Mesenchymal stem cell (in vitro differentiated cells and primary cell): ENCODE measurements at regions not wholly inside any gene's neighbourhood (a gene's known extent, or its start where the extent isn't known, plus 50 kb on each side); places are given as distances from the start of the nearest gene placed in this dataset.
A peak's percentile ranks its signal among the peaks of the same experiment; 100 is the strongest.

Experiments
- DNase-seq: peaks from one replicate; pipeline ENCODE4 v3.0.0-alpha.2; 2013
- H2AFZ ChIP-seq: one replicate; pipeline ENCODE4 v1.6.1; 2013; ENCODE audit warnings: low read depth, mild to moderate bottlenecking, control low read depth, inconsistent platforms, low read length, moderate library complexity
- H2AK5ac ChIP-seq: 2 replicates; pipeline ENCODE4 v1.6.1; 2013; ENCODE audit warnings: low read length, moderate library complexity, mild to moderate bottlenecking, inconsistent platforms; ENCODE audit not compliant: severe bottlenecking
- H2BK120ac ChIP-seq: one replicate; pipeline ENCODE4 v1.6.1; 2013; ENCODE audit warnings: low read depth, mild to moderate bottlenecking, inconsistent platforms, low read length, moderate library complexity
- H2BK12ac ChIP-seq, 2 experiments: one replicate each; pipeline ENCODE4 v1.6.1; 2013; ENCODE audit warnings: inconsistent platforms in 2 of 2, low read length in 2 of 2, mild to moderate bottlenecking in 2 of 2, moderate library complexity in 2 of 2, control low read depth in 1 of 2
- H2BK15ac ChIP-seq: one replicate; pipeline ENCODE4 v1.6.1; 2013; ENCODE audit warnings: mild to moderate bottlenecking, low read depth, inconsistent platforms; ENCODE audit not compliant: poor library complexity, severe bottlenecking
- H2BK5ac ChIP-seq: 2 replicates; pipeline ENCODE4 v1.6.1; 2013; ENCODE audit warnings: low read depth, mild to moderate bottlenecking, low read length, control low read depth, inconsistent platforms; ENCODE audit not compliant: poor library complexity, severe bottlenecking
- H3K14ac ChIP-seq, 2 experiments: one replicate each; pipeline ENCODE4 v1.6.1; 2013; ENCODE audit warnings: inconsistent platforms in 2 of 2, low read length in 2 of 2, control low read depth in 1 of 2, mild to moderate bottlenecking in 1 of 2, moderate library complexity in 1 of 2
- H3K18ac ChIP-seq, 2 experiments: one replicate each; pipeline ENCODE4 v1.6.1; 2013; ENCODE audit warnings: inconsistent platforms in 2 of 2, low read length in 2 of 2, control low read depth in 1 of 2, low read depth in 1 of 2, mild to moderate bottlenecking in 1 of 2
- H3K23ac ChIP-seq, 2 experiments: one replicate each; pipeline ENCODE4 v1.6.1; 2013; ENCODE audit warnings: inconsistent platforms in 2 of 2, low read length in 2 of 2, mild to moderate bottlenecking in 2 of 2, moderate library complexity in 2 of 2, control low read depth in 1 of 2
- H3K27ac ChIP-seq: 2 replicates; pipeline ENCODE4 v1.5.1; 2013; ENCODE audit warnings: mild to moderate bottlenecking, moderate library complexity, low read length, control low read depth, inconsistent platforms; ENCODE audit not compliant: poor library complexity, severe bottlenecking
- H3K27me3 ChIP-seq, 2 experiments: 2 replicates each; pipeline versions ENCODE4 v1.6.1 to v1.7.0; 2013; ENCODE audit warnings: low read length in 2 of 2, mild to moderate bottlenecking in 2 of 2, moderate library complexity in 2 of 2, control low read depth in 1 of 2, inconsistent platforms in 1 of 2; ENCODE audit not compliant: control insufficient read depth in 1 of 2, insufficient read depth in 1 of 2
- H3K36me3 ChIP-seq, 2 experiments: 2 replicates each; pipeline versions ENCODE4 v1.6.1 to v1.7.0; 2013; ENCODE audit warnings: low read length in 2 of 2, control low read depth in 1 of 2, inconsistent platforms in 1 of 2, low read depth in 1 of 2, mild to moderate bottlenecking in 1 of 2; ENCODE audit not compliant: insufficient read depth in 2 of 2, control insufficient read depth in 1 of 2
- H3K4ac ChIP-seq, 2 experiments: one replicate each; pipeline ENCODE4 v1.6.1; 2013; ENCODE audit warnings: inconsistent platforms in 2 of 2, low read length in 2 of 2, mild to moderate bottlenecking in 2 of 2, moderate library complexity in 2 of 2, control low read depth in 1 of 2, low read depth in 1 of 2
- H3K4me1 ChIP-seq: 2 replicates; pipeline ENCODE4 v1.6.1; 2013; ENCODE audit warnings: low read depth, low read length, control low read depth; ENCODE audit not compliant: control insufficient read depth, insufficient read depth
- H3K4me2 ChIP-seq: 2 replicates; pipeline ENCODE4 v1.6.1; 2013; ENCODE audit warnings: low read length, mild to moderate bottlenecking, inconsistent platforms; ENCODE audit not compliant: poor library complexity, severe bottlenecking
- H3K4me3 ChIP-seq, 2 experiments: 2 replicates each; pipeline versions ENCODE4 v1.5.1 to v1.7.0; 2013; ENCODE audit warnings: low read length in 2 of 2, mild to moderate bottlenecking in 2 of 2, control low read depth in 1 of 2, low read depth in 1 of 2; ENCODE audit not compliant: insufficient read depth in 1 of 2
- H3K79me1 ChIP-seq: replicated peaks from 2 replicates; pipeline ENCODE4 v1.6.1; 2013; ENCODE audit warnings: mild to moderate bottlenecking, control low read depth, low read length, inconsistent platforms; ENCODE audit not compliant: poor library complexity, severe bottlenecking
- H3K9ac ChIP-seq: 2 replicates; pipeline ENCODE4 v1.7.0; 2013; ENCODE audit warnings: mild to moderate bottlenecking, low read length, moderate library complexity
- H3K9me3 ChIP-seq: 2 replicates; pipeline ENCODE4 v1.7.0; 2013; ENCODE audit warnings: mild to moderate bottlenecking, low read length; ENCODE audit not compliant: control insufficient read depth
- H4K8ac ChIP-seq: one replicate; pipeline ENCODE4 v1.6.1; 2013; ENCODE audit warnings: inconsistent platforms, mild to moderate bottlenecking, low read length, moderate library complexity
- H4K91ac ChIP-seq: one replicate; pipeline ENCODE4 v1.6.1; 2013; ENCODE audit warnings: mild to moderate bottlenecking, low read length, inconsistent platforms
- WGBS: methylation state at CpG from one replicate; pipeline ENCODE4 v1.1.7; 2013; ENCODE audit warnings: mixed read lengths; 5-methylcytosine and 5-hydroxymethylcytosine counted together

GRCh38 chrX:723781-724180 lies 93.2 kb downstream of the SHOX start:
- Histone ChIP-seq H2BK15ac (no peak overlapping the region), H4K8ac (no peak overlapping the region), H3K18ac (no peak overlapping the region), H3K36me3 (no peaks in the 10 kb centered on the region), H2BK120ac (no peak overlapping the region), H3K27ac (no peak overlapping the region), H2AFZ (no peak overlapping the region), H2BK12ac (no peak overlapping the region), H3K4ac (no peak overlapping the region), H2BK5ac (no peak overlapping the region), H3K27me3 (no peaks in the 10 kb centered on the region), H2AK5ac (no peak overlapping the region), H3K23ac (no peak overlapping the region), H4K91ac (no peak overlapping the region), H3K79me1 (no peaks in the 10 kb centered on the region), H3K9ac (no peak overlapping the region), H3K4me3 (no peak overlapping the region), H3K9me3 (peaks cover 27% of the 10 kb centered on the region), H3K4me2 (no peak overlapping the region), H3K4me1 (no peaks in the 10 kb centered on the region), H3K14ac (no peak overlapping the region)
- WGBS, result 94% methylated on average over 6 of the region's 6 CpGs
- no peak for DNase-seq

GRCh38 chrX:721354-721753 lies 90.8 kb downstream of the SHOX start:
- Histone ChIP-seq H2BK120ac (no peak overlapping the region), H3K27ac (no peak overlapping the region), H3K27me3 (no peaks in the 10 kb centered on the region), H2BK12ac (no peak overlapping the region), H3K18ac (no peak overlapping the region), H3K4me3 (no peak overlapping the region), H4K91ac (no peak overlapping the region), H3K14ac (no peak overlapping the region), H3K4ac (no peak overlapping the region), H3K23ac (no peak overlapping the region), H2BK15ac (no peak overlapping the region), H3K4me2 (no peak overlapping the region), H4K8ac (no peak overlapping the region), H2BK5ac (no peak overlapping the region), H3K9ac (no peak overlapping the region), H3K9me3 (peaks cover 27% of the 10 kb centered on the region), H2AFZ (no peak overlapping the region), H2AK5ac (no peak overlapping the region), H3K36me3 (no peaks in the 10 kb centered on the region), H3K4me1 (no peaks in the 10 kb centered on the region), H3K79me1 (no peaks in the 10 kb centered on the region)
- WGBS, result 83% methylated on average over 14 of the region's 14 CpGs
- no peak for DNase-seq

GRCh38 chrX:720825-721224 lies 90.2 kb downstream of the SHOX start:
- no peak overlapping the region for H3K14ac ChIP-seq
- H3K9ac ChIP-seq, result no peak overlapping the region
- no peaks in the 10 kb centered on the region for H3K36me3 ChIP-seq
- H3K4ac ChIP-seq, result no peak overlapping the region
- no peak overlapping the region for H2BK15ac ChIP-seq
- H2BK120ac ChIP-seq, result no peak overlapping the region
- WGBS, result 85% methylated on average over 9 of the region's 9 CpGs
- H2AK5ac ChIP-seq, result no peak overlapping the region
- H3K79me1 ChIP-seq, result no peaks in the 10 kb centered on the region
- no peak overlapping the region for H2BK12ac ChIP-seq
- no peaks in the 10 kb centered on the region for H3K4me1 ChIP-seq
- no peak overlapping the region for H4K8ac ChIP-seq
- H3K4me2 ChIP-seq, result no peak overlapping the region
- peaks cover 23% of the 10 kb centered on the region for H3K9me3 ChIP-seq
- no peak overlapping the region for H3K4me3 ChIP-seq
- H2AFZ ChIP-seq, result no peak overlapping the region
- no peak overlapping the region for H3K27ac ChIP-seq
- no peak overlapping the region for H3K18ac ChIP-seq
- H3K27me3 ChIP-seq, result no peaks in the 10 kb centered on the region
- no peak overlapping the region for H2BK5ac ChIP-seq
- no peak overlapping the region for H4K91ac ChIP-seq
- no peak overlapping the region for H3K23ac ChIP-seq
- no peak for DNase-seq

GRCh38 chrX:720250-720649 lies 89.7 kb downstream of the SHOX start:
- Histone ChIP-seq H2AFZ (no peak overlapping the region), H2BK15ac (no peak overlapping the region), H3K4me1 (no peaks in the 10 kb centered on the region), H4K91ac (no peak overlapping the region), H3K79me1 (no peaks in the 10 kb centered on the region), H3K9ac (no peak overlapping the region), H3K9me3 (peaks cover 23% of the 10 kb centered on the region), H2AK5ac (no peak overlapping the region), H3K4me3 (no peak overlapping the region), H3K36me3 (no peaks in the 10 kb centered on the region), H3K23ac (no peak overlapping the region), H3K4ac (no peak overlapping the region), H3K27ac (no peak overlapping the region), H2BK120ac (no peak overlapping the region), H3K27me3 (no peaks in the 10 kb centered on the region), H3K18ac (no peak overlapping the region), H3K14ac (no peak overlapping the region), H2BK5ac (no peak overlapping the region), H3K4me2 (peak overlapping the region; percentile 22), H2BK12ac (no peak overlapping the region), H4K8ac (no peak overlapping the region)
- 87% methylated on average over 5 of the region's 5 CpGs for WGBS
- no peak for DNase-seq
